ENCODE measurements at regions not wholly inside any gene's neighbourhood (a gene's known extent, or its start where the extent isn't known, plus 50 kb on each side); places are given as distances from the start of the nearest gene placed in this dataset.

DNA sequence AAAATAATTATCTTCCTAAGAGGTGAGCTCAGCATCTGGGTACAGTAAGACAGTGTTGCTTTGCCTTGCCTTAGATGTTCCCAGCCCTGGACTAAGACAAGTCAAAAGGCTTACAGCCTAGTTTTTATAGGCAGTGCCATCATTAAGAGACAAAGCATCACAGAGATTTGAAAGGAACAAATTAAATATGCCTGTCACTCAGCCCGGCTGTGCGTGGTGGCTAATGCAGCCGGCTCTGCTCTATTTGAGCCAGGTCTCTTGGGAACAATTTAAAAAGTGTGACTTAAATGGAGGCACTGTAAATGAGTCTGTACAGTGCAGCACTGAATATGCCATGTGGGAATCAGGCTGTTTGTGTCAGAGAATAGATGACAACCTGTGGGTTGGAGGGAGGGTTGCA is 1687.4 kb upstream of the FLRT2 start:
- no peak for ATAC-seq
- H3K27ac Mint-ChIP-seq: no peak overlapping the region
- ChIA-PET POLR2A (no interaction called here), CTCF (no interaction called here)
- H3K4me3 ChIP-seq (ENCODE audit: low read length): no peak overlapping the region
- H3K36me3 ChIP-seq (ENCODE audit: control insufficient read depth in 2 of 3, insufficient read depth in 3 of 3, low read length in 3 of 3): no peaks in the 10 kb centered on the region
- no peaks in the 10 kb centered on the region for H3K9me3 ChIP-seq (ENCODE audit: control insufficient read depth in 2 of 3, low read length in 3 of 3)
- no peaks in the 10 kb centered on the region for H3K27me3 Mint-ChIP-seq
- intact Hi-C loops (cut with micrococcal nuclease): no loop called here
- peaks cover 4 to 30% (median 7%) of the 10 kb centered on the region in 11 donors for H3K9me3 Mint-ChIP-seq
- no peaks in the 10 kb centered on the region for H3K27me3 ChIP-seq (ENCODE audit: control insufficient read depth in 2 of 2, insufficient read depth in 2 of 2, low read length in 2 of 2)
- DNase-seq: no peak
- no peak overlapping the region for H3K4me3 Mint-ChIP-seq
- no peaks in the 10 kb centered on the region for H3K36me3 Mint-ChIP-seq
- no peaks in the 10 kb centered on the region for H3K4me1 Mint-ChIP-seq
- H3K4me1 ChIP-seq (ENCODE audit: control insufficient read depth in 2 of 2, insufficient read depth in 2 of 2, low read length in 2 of 2): no peaks in the 10 kb centered on the region
- H3K27ac ChIP-seq (ENCODE audit: low read depth, low read length): no peak overlapping the region

DNA sequence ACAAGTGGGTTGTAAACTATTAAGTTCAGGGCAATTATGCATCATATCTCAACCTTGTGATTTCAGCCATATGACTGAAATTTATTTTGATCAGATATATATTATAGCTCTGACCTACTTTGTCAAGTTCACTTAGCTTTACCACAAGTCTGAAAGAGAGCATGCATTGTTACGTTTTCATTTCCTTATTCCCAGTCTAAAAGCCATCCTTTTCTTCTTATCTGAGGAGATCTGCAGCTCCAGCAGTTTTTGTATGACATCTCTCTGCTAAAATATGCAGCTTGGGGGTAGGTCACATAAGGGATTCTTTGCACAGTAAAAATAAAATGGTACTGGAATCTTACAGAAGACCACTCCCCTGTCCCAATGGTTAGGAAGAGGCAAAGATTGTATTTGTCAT is 1682.8 kb upstream of the FLRT2 start:
- no peaks in the 10 kb centered on the region for H3K27me3 ChIP-seq (ENCODE audit: control insufficient read depth in 2 of 2, insufficient read depth in 2 of 2, low read length in 2 of 2)
- H3K9me3 Mint-ChIP-seq: peaks cover 0 to 16% (median 4%) of the 10 kb centered on the region in 11 donors
- no peaks in the 10 kb centered on the region for H3K36me3 ChIP-seq (ENCODE audit: control insufficient read depth in 2 of 3, insufficient read depth in 3 of 3, low read length in 3 of 3)
- no peaks in the 10 kb centered on the region for H3K9me3 ChIP-seq (ENCODE audit: control insufficient read depth in 2 of 3, low read length in 3 of 3)
- H3K4me1 ChIP-seq (ENCODE audit: control insufficient read depth in 2 of 2, insufficient read depth in 2 of 2, low read length in 2 of 2): no peaks in the 10 kb centered on the region
- no peak overlapping the region for H3K27ac ChIP-seq (ENCODE audit: low read depth, low read length)
- no peak overlapping the region for H3K4me3 ChIP-seq (ENCODE audit: low read length)
- H3K36me3 Mint-ChIP-seq: no peaks in the 10 kb centered on the region
- peaks cover 0 to 2% (median 0%) of the 10 kb centered on the region in 7 donors for H3K4me1 Mint-ChIP-seq
- H3K4me3 Mint-ChIP-seq: no peak overlapping the region
- intact Hi-C loops (cut with micrococcal nuclease): no loop called here
- H3K27ac Mint-ChIP-seq: no peak overlapping the region
- no peak for DNase-seq
- no peak for ATAC-seq
- ChIA-PET CTCF (no interaction called here), POLR2A (no interaction called here)
- no peaks in the 10 kb centered on the region for H3K27me3 Mint-ChIP-seq

DNA sequence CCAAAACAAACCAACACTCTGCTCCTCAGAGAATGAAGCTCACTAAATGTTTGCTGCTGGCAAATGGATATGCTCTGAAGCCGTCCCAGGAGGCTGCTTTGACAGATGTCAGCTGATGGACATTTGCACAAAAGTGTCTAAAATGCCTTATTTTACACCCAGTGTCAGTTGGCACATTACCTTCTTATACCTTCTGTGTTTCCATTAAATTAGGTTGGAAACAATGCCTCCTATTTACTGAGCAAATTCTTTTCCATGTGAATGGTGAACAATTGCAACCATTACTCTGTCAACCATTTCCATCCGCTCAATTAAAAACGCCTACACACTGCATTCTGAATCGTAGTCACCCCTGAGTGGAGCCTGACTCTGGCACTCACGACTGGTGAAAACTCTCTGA is 1679.9 kb upstream of the FLRT2 start:
- Histone ChIP-seq H3K9me3 (ENCODE audit: control insufficient read depth in 2 of 3, low read length in 3 of 3) (no peaks in the 10 kb centered on the region), H3K27ac (ENCODE audit: low read depth, low read length) (no peak overlapping the region), H3K4me1 (ENCODE audit: control insufficient read depth in 2 of 2, insufficient read depth in 2 of 2, low read length in 2 of 2) (no peaks in the 10 kb centered on the region), H3K36me3 (ENCODE audit: control insufficient read depth in 2 of 3, insufficient read depth in 3 of 3, low read length in 3 of 3) (no peaks in the 10 kb centered on the region), H3K27me3 (ENCODE audit: control insufficient read depth in 2 of 2, insufficient read depth in 2 of 2, low read length in 2 of 2) (no peaks in the 10 kb centered on the region), H3K4me3 (ENCODE audit: low read length) (no peak overlapping the region)
- Mint-ChIP-seq H3K27me3 (no peaks in the 10 kb centered on the region), H3K4me3 (no peak overlapping the region), H3K4me1 (peaks cover 0 to 2% (median 0%) of the 10 kb centered on the region in 7 donors), H3K36me3 (no peaks in the 10 kb centered on the region), H3K9me3 (peaks cover 0 to 23% (median 7%) of the 10 kb centered on the region in 11 donors), H3K27ac (no peak overlapping the region)
- CTCF ChIA-PET: no interaction called here
- DNase-seq (no peak), ATAC-seq (no peak)
- intact Hi-C loops (cut with micrococcal nuclease): no loop called here
- POLR2A ChIA-PET: no interaction called here

- H3K4me3 Mint-ChIP-seq: no peak overlapping the region
- peaks cover 5 to 51% (median 16%) of the 10 kb centered on the region in 11 donors for H3K9me3 Mint-ChIP-seq
- H3K36me3 Mint-ChIP-seq: no peaks in the 10 kb centered on the region
- intact Hi-C loops (cut with micrococcal nuclease): no loop called here
- H3K27me3 Mint-ChIP-seq: no peaks in the 10 kb centered on the region
- no peaks in the 10 kb centered on the region for H3K9me3 ChIP-seq (ENCODE audit: control insufficient read depth in 2 of 3, low read length in 3 of 3)
- no peak for ATAC-seq
- no peaks in the 10 kb centered on the region for H3K36me3 ChIP-seq (ENCODE audit: control insufficient read depth in 2 of 3, insufficient read depth in 3 of 3, low read length in 3 of 3)
- DNase-seq: no peak
- ChIA-PET CTCF (no interaction called here), POLR2A (no interaction called here)
- H3K27ac ChIP-seq (ENCODE audit: low read depth, low read length): no peak overlapping the region
- H3K4me1 ChIP-seq (ENCODE audit: control insufficient read depth in 2 of 2, insufficient read depth in 2 of 2, low read length in 2 of 2): no peaks in the 10 kb centered on the region
- no peak overlapping the region for H3K27ac Mint-ChIP-seq
- H3K4me1 Mint-ChIP-seq: no peaks in the 10 kb centered on the region
- H3K27me3 ChIP-seq (ENCODE audit: control insufficient read depth in 2 of 2, insufficient read depth in 2 of 2, low read length in 2 of 2): no peaks in the 10 kb centered on the region
- no peak overlapping the region for H3K4me3 ChIP-seq (ENCODE audit: low read length)
Observed at GRCh38 chr14:83856334-83856733, 1673.6 kb upstream of the FLRT2 start.

DNA sequence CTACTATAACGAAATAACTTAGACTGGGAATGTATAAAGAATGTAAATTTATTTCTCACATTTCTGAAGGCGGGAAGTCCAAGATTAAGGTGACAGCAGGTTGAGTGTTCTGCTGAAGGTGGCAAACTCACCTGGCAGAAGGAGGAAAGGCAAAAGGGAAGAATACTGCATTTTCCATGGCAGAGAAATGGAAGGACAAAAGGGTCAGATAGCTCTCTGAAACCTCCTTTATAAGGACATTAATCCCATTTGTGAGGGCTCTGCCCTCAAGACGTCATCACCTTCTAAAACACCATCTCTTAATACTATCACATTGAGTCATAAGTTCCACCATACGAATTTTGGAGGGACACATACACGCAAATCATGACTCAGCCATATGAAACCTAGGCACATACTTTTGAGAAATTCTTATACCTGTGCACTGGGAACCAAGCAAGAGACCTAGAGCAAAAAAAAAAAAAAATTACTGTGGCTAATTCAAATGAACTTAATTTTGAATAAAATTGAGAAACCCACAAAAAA is 1669.3 kb upstream of the FLRT2 start:
- no peak for ATAC-seq
- no peak overlapping the region for H3K27ac ChIP-seq (ENCODE audit: low read depth, low read length)
- Mint-ChIP-seq H3K27me3 (no peaks in the 10 kb centered on the region), H3K27ac (no peak overlapping the region), H3K36me3 (no peaks in the 10 kb centered on the region), H3K9me3 (peaks cover 2 to 39% (median 14%) of the 10 kb centered on the region in 11 donors), H3K4me1 (no peaks in the 10 kb centered on the region), H3K4me3 (no peak overlapping the region)
- no peaks in the 10 kb centered on the region for H3K27me3 ChIP-seq (ENCODE audit: control insufficient read depth in 2 of 2, insufficient read depth in 2 of 2, low read length in 2 of 2)
- intact Hi-C loops (cut with micrococcal nuclease): no loop called here
- ChIA-PET POLR2A (no interaction called here), CTCF (no interaction called here)
- no peaks in the 10 kb centered on the region for H3K4me1 ChIP-seq (ENCODE audit: control insufficient read depth in 2 of 2, insufficient read depth in 2 of 2, low read length in 2 of 2)
- no peaks in the 10 kb centered on the region for H3K9me3 ChIP-seq (ENCODE audit: control insufficient read depth in 2 of 3, low read length in 3 of 3)
- no peak overlapping the region for H3K4me3 ChIP-seq (ENCODE audit: low read length)
- no peaks in the 10 kb centered on the region for H3K36me3 ChIP-seq (ENCODE audit: control insufficient read depth in 2 of 3, insufficient read depth in 3 of 3, low read length in 3 of 3)
- no peak for DNase-seq

DNA sequence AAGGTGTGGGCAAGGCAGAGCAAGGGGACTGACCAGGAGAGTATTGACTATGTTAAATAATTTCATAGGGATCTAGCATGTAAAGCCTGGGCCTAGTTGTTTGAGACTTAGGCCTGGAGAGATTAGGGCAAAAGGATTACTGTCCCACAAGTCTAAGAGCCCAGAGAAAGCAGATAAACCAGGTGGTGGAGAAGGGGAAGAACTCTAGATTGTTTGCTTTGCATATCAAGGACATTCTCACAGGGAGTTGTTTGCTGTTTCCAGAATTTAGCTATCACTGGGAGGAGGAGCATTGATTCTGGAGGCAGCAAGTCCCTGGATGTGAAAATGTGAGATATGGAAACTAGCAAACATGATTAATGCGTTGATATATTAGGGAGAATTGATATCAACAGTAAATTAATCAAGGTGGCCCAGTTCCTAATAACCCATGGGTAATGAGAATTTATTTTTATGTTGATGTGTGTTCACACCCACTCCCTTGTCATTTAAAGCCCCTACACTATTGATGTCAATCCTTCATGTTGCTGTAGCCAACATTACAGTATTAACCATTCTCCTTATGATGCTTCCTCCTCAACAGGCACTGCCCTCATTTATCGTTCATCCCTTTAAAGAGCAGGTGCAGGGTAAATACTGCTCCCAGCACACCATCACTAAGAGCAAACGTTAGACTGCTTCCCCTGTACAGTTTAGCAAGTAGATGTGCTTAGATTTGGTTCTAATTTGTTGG is 1666.7 kb upstream of the FLRT2 start:
- Histone ChIP-seq H3K9me3 (ENCODE audit: control insufficient read depth in 2 of 3, low read length in 3 of 3) (no peaks in the 10 kb centered on the region), H3K36me3 (ENCODE audit: control insufficient read depth in 2 of 3, insufficient read depth in 3 of 3, low read length in 3 of 3) (no peaks in the 10 kb centered on the region), H3K4me1 (ENCODE audit: control insufficient read depth in 2 of 2, insufficient read depth in 2 of 2, low read length in 2 of 2) (no peaks in the 10 kb centered on the region), H3K4me3 (ENCODE audit: low read length) (no peak overlapping the region), H3K27ac (ENCODE audit: low read depth, low read length) (no peak overlapping the region), H3K27me3 (ENCODE audit: control insufficient read depth in 2 of 2, insufficient read depth in 2 of 2, low read length in 2 of 2) (no peaks in the 10 kb centered on the region)
- POLR2A ChIA-PET: no interaction called here
- no peak overlapping the region for H3K27ac Mint-ChIP-seq
- no peak overlapping the region for H3K4me3 Mint-ChIP-seq
- peaks cover 0 to 35% (median 13%) of the 10 kb centered on the region in 11 donors for H3K9me3 Mint-ChIP-seq
- CTCF ChIA-PET: no interaction called here
- intact Hi-C loops (cut with micrococcal nuclease): no loop called here
- no peaks in the 10 kb centered on the region for H3K4me1 Mint-ChIP-seq
- no peaks in the 10 kb centered on the region for H3K36me3 Mint-ChIP-seq
- ATAC-seq (no peak), DNase-seq (no peak)
- no peaks in the 10 kb centered on the region for H3K27me3 Mint-ChIP-seq

DNA sequence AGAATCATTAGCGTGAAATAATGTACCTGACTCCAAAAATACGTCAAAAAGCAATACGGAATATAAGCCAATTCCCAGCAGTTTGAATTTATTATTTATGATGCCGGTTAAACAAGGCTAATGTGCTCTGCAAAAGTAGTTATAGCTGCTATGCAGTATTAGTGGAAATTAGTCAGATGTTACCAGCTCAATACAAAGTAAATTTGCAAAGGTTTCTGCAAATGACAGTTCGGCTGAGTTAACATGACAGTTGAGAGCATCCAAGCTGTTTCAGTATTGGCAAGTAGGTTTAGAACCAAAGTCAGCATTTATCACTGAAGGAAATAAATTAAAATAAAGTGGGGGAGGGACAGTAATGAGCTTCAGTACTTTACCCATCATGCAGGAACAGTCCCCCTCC is 1665.8 kb upstream of the FLRT2 start:
- CTCF ChIA-PET: no interaction called here
- H3K4me3 ChIP-seq (ENCODE audit: low read length): no peak overlapping the region
- H3K36me3 Mint-ChIP-seq: no peaks in the 10 kb centered on the region
- no peak overlapping the region for H3K27ac ChIP-seq (ENCODE audit: low read depth, low read length)
- no peaks in the 10 kb centered on the region for H3K36me3 ChIP-seq (ENCODE audit: control insufficient read depth in 2 of 3, insufficient read depth in 3 of 3, low read length in 3 of 3)
- peaks cover 0 to 27% (median 6%) of the 10 kb centered on the region in 11 donors for H3K9me3 Mint-ChIP-seq
- no peak for ATAC-seq
- H3K4me1 Mint-ChIP-seq: no peaks in the 10 kb centered on the region
- intact Hi-C loops (cut with micrococcal nuclease): no loop called here
- H3K27ac Mint-ChIP-seq: no peak overlapping the region
- no peak overlapping the region for H3K4me3 Mint-ChIP-seq
- POLR2A ChIA-PET: no interaction called here
- no peaks in the 10 kb centered on the region for H3K27me3 Mint-ChIP-seq
- DNase-seq: no peak
- H3K4me1 ChIP-seq (ENCODE audit: control insufficient read depth in 2 of 2, insufficient read depth in 2 of 2, low read length in 2 of 2): no peaks in the 10 kb centered on the region
- H3K27me3 ChIP-seq (ENCODE audit: control insufficient read depth in 2 of 2, insufficient read depth in 2 of 2, low read length in 2 of 2): no peaks in the 10 kb centered on the region
- no peaks in the 10 kb centered on the region for H3K9me3 ChIP-seq (ENCODE audit: control insufficient read depth in 2 of 3, low read length in 3 of 3)

All from naive thymus-derived CD4-positive, alpha-beta T cell (primary cell).